ENCODE measurements at regions not wholly inside any gene's neighbourhood (a gene's known extent, or its start where the extent isn't known, plus 50 kb on each side); places are given as distances from the start of the nearest gene placed in this dataset.
"Not testable (repeated sequence)": the region's sequence is repeated elsewhere in the genome, so short reads cannot be mapped to it uniquely, and the experiment has no call there.

GRCh38 chr2:234275515-234275914 lies 221.4 kb downstream of the ARL4C start:
- DNase-seq (ENCODE audit: low read depth), result no peak

GRCh38 chr2:234273887-234274584 lies 222.8 kb downstream of the ARL4C start:
- DNase-seq (ENCODE audit: low read depth), result no peak

GRCh38 chr2:234272069-234272850 lies 221.8 kb downstream of the SPP2 start:
- DNase-seq (ENCODE audit: low read depth), result no peak

GRCh38 chr2:234271338-234271737 lies 220.8 kb downstream of the SPP2 start:
- DNase-seq (ENCODE audit: low read depth), result no peak

- no peak for DNase-seq (ENCODE audit: low read depth)
Measured at GRCh38 chr2:234269769-234270204, 219.3 kb downstream of the SPP2 start.

- DNase-seq (ENCODE audit: low read depth), result no peak
Measured at GRCh38 chr2:234267534-234267933, 217.0 kb downstream of the SPP2 start.

- no peak for DNase-seq (ENCODE audit: low read depth)
Measured at GRCh38 chr2:234266952-234267351, 216.4 kb downstream of the SPP2 start.

- DNase-seq (ENCODE audit: low read depth), result no peak
Measured at GRCh38 chr2:234265206-234265605, 214.7 kb downstream of the SPP2 start.

GRCh38 chr2:234261736-234262135 lies 211.2 kb downstream of the SPP2 start:
- DNase-seq (ENCODE audit: low read depth), result no peak

- DNase-seq (ENCODE audit: low read depth), result no peak
Measured at GRCh38 chr2:234259440-234259839, 208.9 kb downstream of the SPP2 start.

GRCh38 chr2:234258562-234259141 lies 208.2 kb downstream of the SPP2 start:
- DNase-seq (ENCODE audit: low read depth), result no peak

- no peak for DNase-seq (ENCODE audit: low read depth)
Measured at GRCh38 chr2:234257859-234258561, 207.5 kb downstream of the SPP2 start.

- DNase-seq (ENCODE audit: low read depth), result no peak
Measured at GRCh38 chr2:234256516-234256915, 206.0 kb downstream of the SPP2 start.

- no peak for DNase-seq (ENCODE audit: low read depth)
Measured at GRCh38 chr2:234254783-234255521, 204.4 kb downstream of the SPP2 start.

- no peak for DNase-seq (ENCODE audit: low read depth)
Measured at GRCh38 chr2:234252772-234253171, 202.3 kb downstream of the SPP2 start.

- no peak for DNase-seq (ENCODE audit: low read depth)
Measured at GRCh38 chr2:234251326-234252271, 201.1 kb downstream of the SPP2 start.

GRCh38 chr2:234250926-234251325 lies 200.4 kb downstream of the SPP2 start:
- DNase-seq (ENCODE audit: low read depth), result no peak

- no peak for DNase-seq (ENCODE audit: low read depth)
Measured at GRCh38 chr2:234249873-234250272, 199.4 kb downstream of the SPP2 start.

- no peak for DNase-seq (ENCODE audit: low read depth)
Measured at GRCh38 chr2:234249034-234249735, 198.7 kb downstream of the SPP2 start.

- DNase-seq (ENCODE audit: low read depth), result not testable (repeated sequence)
Measured at GRCh38 chr2:234248213-234248710, 197.8 kb downstream of the SPP2 start.

Measured in stimulated activated CD8-positive, alpha-beta memory T cell treated with anti-CD3 and anti-CD28 coated beads, Interleukin-12 subunit alpha, Interleukin-12 subunit beta, amount 100 ng/mL, for 4 hours (primary cell).